HG02938 (cell line): ENCODE measurements at regions not wholly inside any gene's neighbourhood (a gene's known extent, or its start where the extent isn't known, plus 50 kb on each side); places are given as distances from the start of the nearest gene placed in this dataset.
"Not testable (repeated sequence)": the region's sequence is repeated elsewhere in the genome, so short reads cannot be mapped to it uniquely, and the experiment has no call there.

Experiments
- ATAC-seq: cut with Tn5 transposase; IDR thresholded peaks from one replicate; pipeline ENCODE4 v1.9.1; 2021; ENCODE audit warnings: mild to moderate bottlenecking, moderate library complexity; ENCODE audit not compliant: unreplicated experiment

GRCh38 chr18:1466035-1466434 lies 561.4 kb downstream of the ADCYAP1 start:
- no peak for ATAC-seq

- no peak for ATAC-seq
Observed at GRCh38 chr18:1467461-1467964, 562.8 kb downstream of the ADCYAP1 start.

GRCh38 chr18:1468550-1468949 lies 563.9 kb downstream of the ADCYAP1 start:
- ATAC-seq, result no peak

GRCh38 chr18:1475867-1476266 lies 571.2 kb downstream of the ADCYAP1 start:
- no peak for ATAC-seq

- no peak for ATAC-seq
Observed at GRCh38 chr18:1480309-1480708, 575.6 kb downstream of the ADCYAP1 start.

- ATAC-seq, result no peak
Observed at GRCh38 chr18:1481577-1481976, 576.9 kb downstream of the ADCYAP1 start.

GRCh38 chr18:1483385-1483784 lies 578.7 kb downstream of the ADCYAP1 start:
- ATAC-seq, result no peak

- no peak for ATAC-seq
Observed at GRCh38 chr18:1487457-1487856, 582.8 kb downstream of the ADCYAP1 start.

- ATAC-seq, result no peak
Observed at GRCh38 chr18:1488394-1488793, 583.7 kb downstream of the ADCYAP1 start.

- ATAC-seq, result no peak
Observed at GRCh38 chr18:1488957-1489356, 584.3 kb downstream of the ADCYAP1 start.

- no peak for ATAC-seq
Observed at GRCh38 chr18:1495387-1495786, 590.7 kb downstream of the ADCYAP1 start.

GRCh38 chr18:1496096-1496495 lies 591.4 kb downstream of the ADCYAP1 start:
- no peak for ATAC-seq

GRCh38 chr18:1498216-1498615 lies 593.5 kb downstream of the ADCYAP1 start:
- no peak for ATAC-seq

GRCh38 chr18:1499265-1499664 lies 594.6 kb downstream of the ADCYAP1 start:
- no peak for ATAC-seq

- ATAC-seq, result no peak
Observed at GRCh38 chr18:1503847-1504246, 599.2 kb downstream of the ADCYAP1 start.

GRCh38 chr18:1505856-1506255 lies 601.2 kb downstream of the ADCYAP1 start:
- no peak for ATAC-seq

- ATAC-seq, result no peak
Observed at GRCh38 chr18:1510542-1511179, 606.0 kb downstream of the ADCYAP1 start.

GRCh38 chr18:1511619-1512311 lies 607.1 kb downstream of the ADCYAP1 start:
- ATAC-seq, result no peak

GRCh38 chr18:1513519-1513918 lies 608.8 kb downstream of the ADCYAP1 start:
- no peak for ATAC-seq

- ATAC-seq, result not testable (repeated sequence)
Observed at GRCh38 chr18:1521588-1522248, 617.0 kb downstream of the ADCYAP1 start.

- no peak for ATAC-seq
Observed at GRCh38 chr18:1522249-1522615, 617.6 kb downstream of the ADCYAP1 start.

GRCh38 chr18:1526991-1527390 lies 622.3 kb downstream of the ADCYAP1 start:
- ATAC-seq, result no peak
